HCT116 (cell line): ENCODE measurements at regions not wholly inside any gene's neighbourhood (a gene's known extent, or its start where the extent isn't known, plus 50 kb on each side); places are given as distances from the start of the nearest gene placed in this dataset.

Source experiments
- ATAC-seq: fragments of 200-7000 bp; cut with Tn5 transposase; 2 replicates; pipeline ENCODE4 v1.9.1; 2020; ENCODE audit warnings: mild to moderate bottlenecking, moderate library complexity
- BruUV-seq: library from RNA; stranded (reverse); fragments of 400-500 nt; replicated peaks from 2 replicates; lab custom pipeline; 2021; lab: Mats Ljungman, UMichigan
- CTCF ChIA-PET: fragments of 300-600 bp; sonication (Branson Sonifier 250); formaldehyde crosslinking; loops from one replicate; lab custom pipeline; 2021; ENCODE audit warnings: antibody characterized with exemption; lab: Charles Lee
- POLR2A ChIA-PET: fragments of 300-600, 350-600 bp; sonication (Branson Sonifier 250); formaldehyde crosslinking; loops from one replicate; lab custom pipeline; 2021; ENCODE audit warnings: antibody characterized with exemption; lab: Charles Lee
- RAD21 ChIA-PET, 2 experiments: fragments of 300-600 bp; sonication (Branson Sonifier 250); formaldehyde crosslinking; loops; one replicate each; lab custom pipeline; 2023; ENCODE audit warnings: low total read pairs in 2 of 2; ENCODE audit not compliant: uncharacterized antibody in 2 of 2, unreplicated experiment in 2 of 2, low non-redundant PET in 1 of 2; lab: Charles Lee
- DNase-seq: peaks from one replicate; pipeline ENCODE4 v3.0.0-alpha.2; 2010; ENCODE audit warnings: low read depth, low spot score
- H2AFZ ChIP-seq: fragments of 200-600 bp; shearing (Covaris generic), sonication (generic); 2 replicates; pipeline ENCODE4 v1.6.1; 2017; ENCODE audit warnings: low read depth, mixed run types, mixed read lengths, antibody characterized with exemption, low read length; ENCODE audit not compliant: poor library complexity, severe bottlenecking
- H3K27ac ChIP-seq: 2 replicates; pipeline ENCODE4 v1.5.1; 2012; ENCODE audit warnings: low read depth, low read length
- H3K27me3 ChIP-seq: fragments of 200-600 bp; sonication (generic); 2 replicates; pipeline ENCODE4 v1.6.1; 2016; ENCODE audit warnings: mixed run types, low read length, mixed read lengths; ENCODE audit not compliant: insufficient read depth
- H3K36me3 ChIP-seq, 2 experiments: fragments of 200-500 bp in 1 of 2; fragments of 200-600 bp in 1 of 2; sonication (Bioruptor generic) in 1 of 2; sonication (generic) in 1 of 2; 2 replicates each; pipeline versions ENCODE4 v1.5.1 to v1.6.1; 2014 to 2016; ENCODE audit warnings: low read length in 2 of 2, inconsistent platforms in 1 of 2, mixed read lengths in 1 of 2, mixed run types in 1 of 2; ENCODE audit not compliant: insufficient read depth in 2 of 2, control insufficient read depth in 1 of 2
- H3K4me1 ChIP-seq, 2 experiments: fragments of 200-600 bp in 1 of 2; sonication (generic) in 1 of 2; 2 replicates each; pipeline versions ENCODE4 v1.5.1 to v1.6.1; 2012 to 2017; ENCODE audit warnings: low read length in 2 of 2, inconsistent platforms in 1 of 2, mild to moderate bottlenecking in 1 of 2, mixed read lengths in 1 of 2, mixed run types in 1 of 2, moderate library complexity in 1 of 2; ENCODE audit not compliant: insufficient read depth in 2 of 2, control insufficient read depth in 1 of 2
- H3K4me2 ChIP-seq: fragments of 200-600 bp; sonication (generic); 2 replicates; pipeline ENCODE4 v1.6.1; 2017; ENCODE audit warnings: mixed run types, low read length, mixed read lengths
- H3K4me3 ChIP-seq, 2 experiments: fragments of 200-600 bp in 1 of 2; sonication (generic) in 1 of 2; replicated peaks in 1 of 2; 2 replicates each; pipeline ENCODE4 v1.5.1; 2011 to 2016; ENCODE audit warnings: low read length in 2 of 2, control low read depth in 1 of 2, low read depth in 1 of 2, mild to moderate bottlenecking in 1 of 2, mixed read lengths in 1 of 2, mixed run types in 1 of 2
- H3K79me2 ChIP-seq: fragments of 200-600 bp; sonication (generic); 2 replicates; pipeline ENCODE4 v1.6.1; 2017; ENCODE audit warnings: mild to moderate bottlenecking, mixed run types, low read length, moderate library complexity, mixed read lengths; ENCODE audit not compliant: insufficient read depth
- H3K9ac ChIP-seq: fragments of 200-600 bp; sonication (generic); 2 replicates; pipeline ENCODE4 v1.6.1; 2016; ENCODE audit warnings: low read length, mixed read lengths
- H3K9me2 ChIP-seq: fragments of 200-600 bp; sonication (generic), shearing (Covaris generic); 2 replicates; pipeline ENCODE4 v1.6.1; 2017; ENCODE audit warnings: mixed run types, mild to moderate bottlenecking, moderate library complexity; ENCODE audit not compliant: insufficient read depth
- H3K9me3 ChIP-seq, 2 experiments: fragments of 200-500 bp in 1 of 2; fragments of 200-600 bp in 1 of 2; sonication (Bioruptor generic) in 1 of 2; sonication (generic) in 1 of 2; 2 replicates each; pipeline ENCODE4 v1.6.1; 2014 to 2017; ENCODE audit warnings: low read length in 2 of 2, mixed read lengths in 2 of 2, inconsistent platforms in 1 of 2, low read depth in 1 of 2, mild to moderate bottlenecking in 1 of 2, mixed run types in 1 of 2, moderate library complexity in 1 of 2; ENCODE audit not compliant: control insufficient read depth in 1 of 2, insufficient read depth in 1 of 2
- H4K20me1 ChIP-seq: fragments of 200-600 bp; sonication (generic), shearing (Covaris generic); 2 replicates; pipeline ENCODE4 v1.6.1; 2017; ENCODE audit warnings: mixed run types, mild to moderate bottlenecking, moderate library complexity; ENCODE audit not compliant: insufficient read depth
- CEBPB ChIP-seq: IDR thresholded peaks from 2 replicates; pipeline ENCODE4 v1.6.1; 2012; ENCODE audit warnings: low read depth
- CTCF ChIP-seq, 3 experiments: fragments of 200-600 bp in 1 of 3; sonication (generic) in 1 of 3; IDR thresholded peaks in 2 of 3; conservative IDR thresholded peaks in 1 of 3; 2 replicates each; pipeline ENCODE4 v1.5.1; 2012 to 2017; ENCODE audit warnings: low read depth in 2 of 3, low read length in 2 of 3, antibody characterized with exemption in 1 of 3, borderline replicate concordance in 1 of 3, control low read depth in 1 of 3, mild to moderate bottlenecking in 1 of 3, mixed read lengths in 1 of 3, mixed run types in 1 of 3, moderate library complexity in 1 of 3; ENCODE audit not compliant: insufficient read depth in 1 of 3
- EGR1 ChIP-seq: IDR thresholded peaks from 2 replicates; pipeline ENCODE4 v1.6.1; 2012; ENCODE audit warnings: low read depth
- ELF1 ChIP-seq: IDR thresholded peaks from 2 replicates; pipeline ENCODE4 v1.6.1; 2012; ENCODE audit warnings: low read depth, borderline replicate concordance
- EZH2 ChIP-seq: fragments of 200-600 bp; sonication (generic); IDR thresholded peaks from 2 replicates; pipeline ENCODE4 v1.6.1; 2017; ENCODE audit warnings: antibody characterized with exemption, mixed run types
- SP1 ChIP-seq: IDR thresholded peaks from 2 replicates; pipeline ENCODE4 v1.6.1; 2012; ENCODE audit warnings: low read depth
- SRF ChIP-seq: IDR thresholded peaks from 2 replicates; pipeline ENCODE4 v1.6.1; 2012; ENCODE audit warnings: low read depth
- TCF7L2 ChIP-seq: IDR thresholded peaks from 2 replicates; pipeline ENCODE4 v1.7.0; 2011; ENCODE audit warnings: borderline replicate concordance, inconsistent platforms; ENCODE audit not compliant: insufficient read depth, insufficient read length; ENCODE audit errors: extremely low read depth
- YY1 ChIP-seq: IDR thresholded peaks from 2 replicates; pipeline ENCODE4 v1.6.1; 2011; ENCODE audit warnings: low read length, low read depth, moderate library complexity, mild to moderate bottlenecking; ENCODE audit not compliant: insufficient replicate concordance; ENCODE audit errors: extremely low read depth
- ZFX ChIP-seq: fragments of 450-650 bp; IDR thresholded peaks from 2 replicates; pipeline ENCODE4 v1.6.1; 2017
- intact Hi-C: fragments of 100-400 bp; cut with micrococcal nuclease; formaldehyde crosslinking; loops from 2 replicates; pipeline ENCODE4 v1.10.0; 2022

- no TSS peak for BruUV-seq
- H3K4me3 ChIP-seq = no peak overlapping the region
- no peaks in the 10 kb centered on the region for H3K9me2 ChIP-seq
- ChIA-PET RAD21 (no interaction called here), POLR2A (no interaction called here), CTCF (no interaction called here)
- ATAC-seq (no peak), DNase-seq (no peak)
- H3K79me2 ChIP-seq = no peaks in the 10 kb centered on the region
- intact Hi-C loops = no loop called here
- no peaks in the 10 kb centered on the region for H3K36me3 ChIP-seq
- H2AFZ ChIP-seq = no peak overlapping the region
- no peak overlapping the region for H3K27ac ChIP-seq
- H3K27me3 ChIP-seq = no peaks in the 10 kb centered on the region
- H4K20me1 ChIP-seq = no peaks in the 10 kb centered on the region
- peaks cover 19 to 21% of the 10 kb centered on the region in 2 experiments; a peak in 3 of 4 replicates for H3K9me3 ChIP-seq
- no peaks in the 10 kb centered on the region for H3K4me1 ChIP-seq
- no peak for TF ChIP-seq TCF7L2
- TF ChIP-seq CEBPB = no peak
- TF ChIP-seq YY1 = no peak
- TF ChIP-seq, all 23 proteins: peak for 0
- H3K9ac ChIP-seq = no peak overlapping the region
- H3K4me2 ChIP-seq = no peak overlapping the region
These were observed 552.3 kb downstream of the PRDM9 start for GRCh38 chr5:24059716-24060115.

GRCh38 chr5:24065779-24066178 lies 558.4 kb downstream of the PRDM9 start:
- TF ChIP-seq EZH2 (no peak), ELF1 (no peak), CEBPB (no peak), ZFX (no peak), SP1 (no peak), EGR1 (no peak), SRF (no peak), CTCF (IDR thresholded peaks at IDR 0.05 in 2 of 3, conservative IDR thresholded peaks at IDR 0.05 in 1 of 3; ENCODE audit: borderline replicate concordance in 1 of 3, insufficient read depth in 1 of 3, low read depth in 2 of 3, low read length in 2 of 3) (no peak), TCF7L2 (no peak)
- ChIA-PET RAD21 (no interaction called here), CTCF (no interaction called here), POLR2A (no interaction called here)
- H4K20me1 ChIP-seq = no peaks in the 10 kb centered on the region
- intact Hi-C loops = no loop called here
- no peaks in the 10 kb centered on the region for H3K9me2 ChIP-seq
- no peaks in the 10 kb centered on the region for H3K4me1 ChIP-seq
- no peak overlapping the region for H3K27ac ChIP-seq
- H3K9ac ChIP-seq = no peak overlapping the region
- ATAC-seq = no peak
- H3K27me3 ChIP-seq = no peaks in the 10 kb centered on the region
- peaks cover 10 to 28% of the 10 kb centered on the region in 2 experiments; a peak in 3 of 4 replicates for H3K9me3 ChIP-seq
- H3K4me3 ChIP-seq = no peak overlapping the region
- no peak for DNase-seq
- no peaks in the 10 kb centered on the region for H3K79me2 ChIP-seq
- no peak overlapping the region for H3K4me2 ChIP-seq
- no peak overlapping the region for H2AFZ ChIP-seq
- BruUV-seq = no TSS peak
- no peaks in the 10 kb centered on the region for H3K36me3 ChIP-seq
